ENCODE measurements at regions not wholly inside any gene's neighbourhood (a gene's known extent, or its start where the extent isn't known, plus 50 kb on each side); places are given as distances from the start of the nearest gene placed in this dataset.

DNA sequence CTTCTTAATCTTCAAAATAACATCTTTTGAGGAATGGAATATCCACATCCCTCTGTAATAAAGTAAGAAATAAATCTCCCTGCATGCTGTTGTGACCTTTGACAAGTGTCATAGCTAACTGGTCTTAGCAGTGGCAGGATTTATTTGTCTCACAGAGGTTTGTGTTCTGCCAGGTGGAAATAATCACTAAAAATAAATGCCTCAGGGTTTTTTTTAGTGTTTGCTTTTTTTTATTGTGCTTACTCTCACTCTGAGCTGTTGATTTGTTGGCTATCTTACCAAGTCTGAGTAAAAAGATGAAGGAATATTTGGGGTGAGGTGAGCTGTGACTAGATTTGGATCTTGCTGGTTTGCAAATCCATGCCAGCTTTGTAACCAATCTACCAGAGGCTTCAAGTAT lies 285.4 kb downstream of the ALG10B start:
- TF ChIP-seq POLR2AphosphoS5 (IDR thresholded peaks at IDR 0.05) (no peak), POLR2A (IDR thresholded peaks at IDR 0.05) (no peak)
- TF ChIP-seq, protein P1, sequence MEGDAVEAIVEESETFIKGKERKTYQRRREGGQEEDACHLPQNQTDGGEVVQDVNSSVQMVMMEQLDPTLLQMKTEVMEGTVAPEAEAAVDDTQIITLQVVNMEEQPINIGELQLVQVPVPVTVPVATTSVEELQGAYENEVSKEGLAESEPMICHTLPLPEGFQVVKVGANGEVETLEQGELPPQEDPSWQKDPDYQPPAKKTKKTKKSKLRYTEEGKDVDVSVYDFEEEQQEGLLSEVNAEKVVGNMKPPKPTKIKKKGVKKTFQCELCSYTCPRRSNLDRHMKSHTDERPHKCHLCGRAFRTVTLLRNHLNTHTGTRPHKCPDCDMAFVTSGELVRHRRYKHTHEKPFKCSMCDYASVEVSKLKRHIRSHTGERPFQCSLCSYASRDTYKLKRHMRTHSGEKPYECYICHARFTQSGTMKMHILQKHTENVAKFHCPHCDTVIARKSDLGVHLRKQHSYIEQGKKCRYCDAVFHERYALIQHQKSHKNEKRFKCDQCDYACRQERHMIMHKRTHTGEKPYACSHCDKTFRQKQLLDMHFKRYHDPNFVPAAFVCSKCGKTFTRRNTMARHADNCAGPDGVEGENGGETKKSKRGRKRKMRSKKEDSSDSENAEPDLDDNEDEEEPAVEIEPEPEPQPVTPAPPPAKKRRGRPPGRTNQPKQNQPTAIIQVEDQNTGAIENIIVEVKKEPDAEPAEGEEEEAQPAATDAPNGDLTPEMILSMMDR (IDR thresholded peaks at IDR 0.05) = no peak
